ENCODE measurements at regions not wholly inside any gene's neighbourhood (a gene's known extent, or its start where the extent isn't known, plus 50 kb on each side); places are given as distances from the start of the nearest gene placed in this dataset.

- no peak for DNase-seq
Observed at GRCh38 chr10:70939441-70940003, 51.2 kb upstream of the PCBD1 start.

DNA sequence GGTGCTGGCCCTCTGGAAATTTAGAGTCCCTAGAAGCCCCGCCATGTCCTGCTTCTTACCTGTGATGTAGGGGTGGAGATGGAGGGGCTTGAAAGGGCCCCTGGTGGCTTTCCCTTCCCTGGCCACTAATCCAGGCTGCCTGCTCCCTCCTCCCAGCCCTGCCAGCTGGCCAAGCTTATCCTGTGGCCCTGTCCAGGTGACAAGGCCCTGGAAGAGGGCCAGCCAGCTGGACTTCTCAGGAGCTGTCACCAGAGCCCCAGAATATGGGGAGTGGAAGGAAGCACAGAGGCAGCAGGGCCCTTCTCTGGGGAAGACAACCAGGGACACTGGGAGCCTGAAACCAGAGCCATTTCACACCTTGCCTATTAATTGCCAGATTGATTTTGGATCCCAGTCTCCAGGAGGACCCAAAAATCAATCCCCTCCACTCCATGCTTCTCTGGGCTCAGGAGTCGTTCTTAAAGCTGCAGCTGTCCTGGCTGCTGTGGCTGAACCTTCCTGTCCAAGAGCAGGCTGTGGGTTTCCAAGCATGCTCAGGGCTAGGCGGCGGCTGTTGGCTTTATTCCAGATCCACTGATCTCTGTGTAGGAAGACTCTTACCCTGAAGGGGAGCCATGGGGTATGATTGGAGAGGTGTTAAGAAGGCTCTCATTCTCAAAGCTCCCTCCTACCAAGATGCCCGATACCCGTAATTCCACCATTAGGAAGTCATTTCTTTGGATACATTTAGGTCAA, 52.6 kb upstream of the PCBD1 start:
- DNase-seq = no peak

DNA sequence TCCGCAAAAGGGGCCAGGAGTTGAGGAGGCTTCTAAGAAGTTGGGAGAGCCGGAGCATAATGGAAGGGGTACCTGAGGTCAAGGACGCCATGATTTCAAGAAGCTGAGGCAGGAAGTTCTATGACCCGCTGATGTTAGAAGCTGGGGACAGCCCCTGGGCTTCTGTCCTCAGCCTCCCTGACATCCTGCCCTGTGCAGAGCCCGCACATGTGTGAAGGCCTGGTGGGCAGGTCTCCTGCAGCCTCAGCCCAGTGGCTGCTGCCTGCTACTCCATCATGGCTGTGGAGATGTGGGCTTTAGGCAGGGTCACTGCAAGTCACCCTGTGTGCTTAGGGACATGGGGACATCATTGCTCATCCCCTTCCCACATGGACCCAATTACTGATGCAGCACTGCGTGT, 53.8 kb upstream of the PCBD1 start:
- no peak for DNase-seq

DNA sequence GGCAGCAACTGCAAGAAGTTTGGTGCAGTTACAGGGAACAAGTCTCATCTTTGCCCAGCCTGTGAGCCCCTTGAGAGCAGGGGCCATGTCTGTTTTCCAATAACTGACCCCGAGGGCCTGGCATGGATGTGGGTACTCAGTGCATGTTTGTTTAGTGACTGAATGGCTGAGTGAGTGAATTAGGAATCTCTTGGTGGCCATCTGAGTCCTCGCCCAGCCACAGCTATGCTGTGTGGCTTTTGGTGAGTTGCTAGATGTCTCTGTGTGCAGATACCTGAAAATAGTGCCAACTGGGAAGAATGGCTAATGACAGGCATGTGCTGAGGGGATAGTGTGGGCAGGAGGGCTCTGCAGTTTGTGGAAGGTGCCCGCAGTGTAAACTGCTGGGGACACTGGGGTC, 54.4 kb upstream of the PCBD1 start:
- DNase-seq = no peak

GRCh38 chr10:70943249-70943648, 54.9 kb upstream of the PCBD1 start:
- no peak for DNase-seq

- DNase-seq = no peak
Observed at GRCh38 chr10:70943841-70944466, 55.6 kb upstream of the PCBD1 start.

- DNase-seq = no peak
Observed at GRCh38 chr10:70950037-70950436, 61.7 kb upstream of the PCBD1 start.

DNA sequence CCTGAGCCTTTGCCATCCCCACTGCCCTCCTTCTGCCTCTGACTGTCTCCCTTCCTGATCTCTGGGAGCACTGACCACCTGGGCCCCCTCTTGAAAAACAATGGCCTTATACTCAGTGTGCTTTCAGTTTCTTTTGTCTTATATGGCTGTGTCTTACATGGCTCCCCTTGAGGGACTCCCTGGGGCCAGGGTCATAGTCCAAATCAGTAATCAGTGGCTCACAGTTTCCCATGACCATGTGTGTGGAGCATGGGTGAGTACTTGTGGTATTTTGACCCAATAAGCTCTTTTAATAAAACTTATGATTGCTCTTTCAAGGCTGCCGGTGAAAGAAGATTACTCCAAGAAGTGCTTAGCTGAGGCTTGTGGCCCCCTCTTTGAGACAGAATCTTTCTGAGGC, 62.4 kb upstream of the PCBD1 start:
- DNase-seq = no peak

DNA sequence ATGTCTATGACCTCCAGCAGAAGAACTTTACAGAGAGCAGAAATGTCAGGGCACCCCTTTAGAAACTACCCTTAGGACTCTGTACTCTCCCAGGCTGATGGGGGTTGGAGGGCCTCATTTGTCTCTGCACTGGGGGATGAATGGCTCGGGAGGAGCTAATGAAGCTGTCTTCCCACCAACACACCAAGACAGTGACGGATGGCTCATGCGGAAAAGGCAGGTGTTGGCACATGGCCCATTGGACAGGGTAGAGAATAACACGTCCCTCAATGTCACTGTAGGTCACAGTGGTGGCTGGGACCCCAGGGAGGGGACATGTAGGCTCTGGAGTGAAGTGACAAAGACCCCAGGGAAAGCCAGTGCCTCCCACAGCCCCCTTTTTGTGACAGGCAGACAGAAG, 64.0 kb upstream of the PCBD1 start:
- DNase-seq = no peak

- no peak for DNase-seq
Observed at GRCh38 chr10:70952921-70953320, 64.6 kb upstream of the PCBD1 start.

- no peak for DNase-seq
Observed at GRCh38 chr10:70954381-70955176, 66.2 kb upstream of the PCBD1 start.

- DNase-seq = no peak
Observed at GRCh38 chr10:70956029-70956759, 67.8 kb upstream of the PCBD1 start.

DNA sequence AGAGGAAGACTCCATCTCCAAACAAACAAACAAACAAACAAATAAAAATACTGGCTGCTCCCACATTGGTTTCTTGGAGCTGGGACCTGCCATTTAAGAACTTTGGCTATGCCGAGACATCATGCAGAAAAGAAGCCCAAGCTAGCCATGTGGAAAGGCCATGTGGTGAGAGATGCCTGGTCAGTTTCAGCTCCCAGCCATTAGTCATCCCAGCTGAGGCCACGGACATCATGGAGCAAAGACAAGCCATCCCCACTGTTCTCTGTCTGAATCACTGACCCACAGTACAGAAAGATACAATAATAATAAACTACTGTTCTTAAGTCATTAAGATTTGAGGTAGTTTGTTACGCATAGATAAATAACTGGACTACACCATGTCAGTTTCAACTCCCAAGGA, 70.0 kb upstream of the PCBD1 start:
- no peak for DNase-seq

- no peak for DNase-seq
Observed at GRCh38 chr10:70960316-70960715, 72.0 kb upstream of the PCBD1 start.

GRCh38 chr10:70960783-70961570, 72.6 kb upstream of the PCBD1 start:
- DNase-seq = no peak

GRCh38 chr10:70962686-70963085, 74.3 kb upstream of the PCBD1 start:
- no peak for DNase-seq

GRCh38 chr10:70963271-70963670, 74.9 kb upstream of the PCBD1 start:
- DNase-seq = no peak

DNA sequence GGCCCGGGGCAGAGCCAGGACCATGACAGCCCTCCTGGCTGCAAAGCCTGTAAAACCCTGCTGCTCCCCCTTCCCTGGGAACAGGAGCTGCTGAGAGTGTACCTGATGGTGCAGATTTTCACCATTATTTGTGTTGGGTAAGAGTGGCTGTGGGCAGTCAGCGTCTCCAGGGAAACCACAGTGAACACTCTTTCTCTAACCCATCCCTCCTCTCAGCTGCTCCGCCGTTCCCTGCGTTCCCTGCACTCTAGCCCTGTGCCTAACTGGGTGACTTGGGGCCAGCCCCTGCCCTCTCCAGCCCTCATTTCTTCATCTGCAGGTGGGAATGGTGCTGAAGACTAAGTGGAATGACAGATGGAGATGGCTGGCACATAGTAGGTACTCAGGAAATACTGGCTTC, 75.9 kb upstream of the PCBD1 start:
- DNase-seq = no peak

- no peak for DNase-seq
Observed at GRCh38 chr10:70964881-70965280, 76.5 kb upstream of the PCBD1 start.

GRCh38 chr10:70965566-70965965, 77.2 kb upstream of the PCBD1 start:
- DNase-seq = no peak

- no peak for DNase-seq
Observed at GRCh38 chr10:70966646-70967553, 78.5 kb upstream of the PCBD1 start.

All from stimulated activated CD4-positive, alpha-beta T cell treated with anti-CD3 and anti-CD28 coated beads, Interleukin-1b, Interleukin-23, amount 100 ng/mL, for 48 hours (primary cell).